ENCODE measurements at regions not wholly inside any gene's neighbourhood (a gene's known extent, or its start where the extent isn't known, plus 50 kb on each side); places are given as distances from the start of the nearest gene placed in this dataset.

- H3K27me3 Mint-ChIP-seq: peaks cover 29 to 33% of the 10 kb centered on the region in 2 donors
- no peaks in the 10 kb centered on the region for H3K36me3 Mint-ChIP-seq (ENCODE audit: insufficient read depth)
- no peaks in the 10 kb centered on the region for H3K9me3 Mint-ChIP-seq
- peak; percentile 26 to 47 (median 38) for DNase-seq
- ATAC-seq (replicated peaks): no peak
- H3K4me3 Mint-ChIP-seq: no peak overlapping the region
- H3K4me1 Mint-ChIP-seq (ENCODE audit: low read depth in 2 of 2): peaks cover 0 to 4% of the 10 kb centered on the region in 2 donors
- no peak overlapping the region for H3K27ac Mint-ChIP-seq
Observed at GRCh38 chr18:24726727-24727492, 266.5 kb downstream of the HRH4 start.

DNA sequence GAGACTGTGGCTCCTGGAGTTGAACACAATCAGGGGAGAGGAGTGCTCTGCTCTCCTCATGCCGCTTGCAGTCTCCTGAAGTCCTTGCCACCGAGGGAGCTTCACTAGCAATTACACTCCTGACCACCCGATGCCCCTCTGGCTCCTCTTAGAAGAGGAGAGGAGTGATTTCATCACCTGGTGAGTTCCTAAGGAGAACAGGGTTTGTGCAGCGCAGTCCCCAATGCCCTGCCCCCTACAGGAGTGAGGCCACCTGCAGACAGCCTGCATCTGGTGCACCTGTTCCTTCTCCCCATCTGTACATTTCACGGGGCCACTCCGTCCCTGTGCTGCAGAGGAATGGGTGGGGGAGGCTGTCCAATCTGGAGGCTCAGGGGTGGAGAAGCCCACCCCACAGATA, 267.2 kb downstream of the HRH4 start:
- Mint-ChIP-seq H3K36me3 (ENCODE audit: insufficient read depth) (no peaks in the 10 kb centered on the region), H3K9me3 (no peaks in the 10 kb centered on the region), H3K27ac (no peak overlapping the region), H3K4me1 (ENCODE audit: low read depth in 2 of 2) (peaks cover 0 to 4% of the 10 kb centered on the region in 2 donors), H3K4me3 (no peak overlapping the region), H3K27me3 (peaks cover 27 to 28% of the 10 kb centered on the region in 2 donors)
- DNase-seq (no peak), ATAC-seq (replicated peaks) (no peak)

- no peak for ATAC-seq (replicated peaks)
- H3K9me3 Mint-ChIP-seq: no peaks in the 10 kb centered on the region
- no peak overlapping the region for H3K4me3 Mint-ChIP-seq
- no peak overlapping the region for H3K27ac Mint-ChIP-seq
- H3K36me3 Mint-ChIP-seq (ENCODE audit: insufficient read depth): no peaks in the 10 kb centered on the region
- DNase-seq: no peak
- peaks cover 0 to 4% of the 10 kb centered on the region in 2 donors for H3K4me1 Mint-ChIP-seq (ENCODE audit: low read depth in 2 of 2)
- H3K27me3 Mint-ChIP-seq: peaks cover 17 to 19% of the 10 kb centered on the region in 2 donors
Observed at GRCh38 chr18:24731158-24731557, 270.7 kb downstream of the HRH4 start.

GRCh38 chr18:24731981-24732380, 271.5 kb downstream of the HRH4 start:
- Mint-ChIP-seq H3K4me3 (no peak overlapping the region), H3K4me1 (ENCODE audit: low read depth in 2 of 2) (no peaks in the 10 kb centered on the region), H3K27ac (no peak overlapping the region), H3K36me3 (ENCODE audit: insufficient read depth) (no peaks in the 10 kb centered on the region), H3K9me3 (no peaks in the 10 kb centered on the region), H3K27me3 (peaks cover 17 to 19% of the 10 kb centered on the region in 2 donors)
- ATAC-seq (replicated peaks) (no peak), DNase-seq (no peak)

- no peak overlapping the region for H3K27ac Mint-ChIP-seq
- H3K27me3 Mint-ChIP-seq: peaks cover 11 to 12% of the 10 kb centered on the region in 2 donors
- H3K4me3 Mint-ChIP-seq: no peak overlapping the region
- no peak for DNase-seq
- no peaks in the 10 kb centered on the region for H3K36me3 Mint-ChIP-seq (ENCODE audit: insufficient read depth)
- H3K9me3 Mint-ChIP-seq: no peaks in the 10 kb centered on the region
- ATAC-seq (replicated peaks): no peak
- no peaks in the 10 kb centered on the region for H3K4me1 Mint-ChIP-seq (ENCODE audit: low read depth in 2 of 2)
Observed at GRCh38 chr18:24734058-24734457, 273.6 kb downstream of the HRH4 start.

- ATAC-seq (replicated peaks): no peak
- Mint-ChIP-seq H3K36me3 (ENCODE audit: insufficient read depth) (no peaks in the 10 kb centered on the region), H3K9me3 (no peaks in the 10 kb centered on the region), H3K27me3 (no peaks in the 10 kb centered on the region), H3K4me1 (ENCODE audit: low read depth in 2 of 2) (no peaks in the 10 kb centered on the region), H3K27ac (no peak overlapping the region), H3K4me3 (no peak overlapping the region)
- no peak for DNase-seq
Observed at GRCh38 chr18:24735624-24736231, 275.3 kb downstream of the HRH4 start.

- H3K4me1 Mint-ChIP-seq (ENCODE audit: low read depth in 2 of 2): no peaks in the 10 kb centered on the region
- DNase-seq: no peak
- H3K27ac Mint-ChIP-seq: no peak overlapping the region
- H3K36me3 Mint-ChIP-seq (ENCODE audit: insufficient read depth): no peaks in the 10 kb centered on the region
- ATAC-seq (replicated peaks): no peak
- H3K4me3 Mint-ChIP-seq: no peak overlapping the region
- H3K27me3 Mint-ChIP-seq: no peaks in the 10 kb centered on the region
- no peaks in the 10 kb centered on the region for H3K9me3 Mint-ChIP-seq
Observed at GRCh38 chr18:24736662-24737330, 276.4 kb downstream of the HRH4 start.

DNA sequence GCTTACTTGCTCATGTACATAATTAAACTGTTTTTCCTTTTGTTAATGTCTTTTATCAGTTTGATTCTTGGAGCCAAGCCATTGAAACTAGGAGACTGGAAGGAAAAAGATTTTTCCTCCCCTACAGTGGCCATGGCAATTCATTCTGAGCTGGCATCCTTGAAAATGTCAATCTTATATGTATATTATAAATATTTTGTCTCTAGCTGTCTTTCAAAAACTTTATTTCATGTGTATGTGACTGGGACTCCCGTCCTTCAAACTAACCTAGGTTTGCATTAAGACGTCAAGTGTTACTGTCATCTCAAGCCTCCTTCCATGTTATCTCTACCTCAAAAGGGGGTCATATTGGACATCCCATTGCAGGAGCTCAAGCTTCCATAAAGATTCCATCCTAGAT, 280.4 kb downstream of the HRH4 start:
- no peaks in the 10 kb centered on the region for H3K9me3 Mint-ChIP-seq
- no peak for ATAC-seq (replicated peaks)
- no peak overlapping the region for H3K27ac Mint-ChIP-seq
- no peak for DNase-seq
- no peaks in the 10 kb centered on the region for H3K36me3 Mint-ChIP-seq (ENCODE audit: insufficient read depth)
- H3K4me1 Mint-ChIP-seq (ENCODE audit: low read depth in 2 of 2): no peaks in the 10 kb centered on the region
- no peaks in the 10 kb centered on the region for H3K27me3 Mint-ChIP-seq
- H3K4me3 Mint-ChIP-seq: no peak overlapping the region

- ATAC-seq (replicated peaks) (no peak), DNase-seq (no peak)
- no peak overlapping the region for H3K27ac Mint-ChIP-seq
- no peaks in the 10 kb centered on the region for H3K36me3 Mint-ChIP-seq (ENCODE audit: insufficient read depth)
- no peaks in the 10 kb centered on the region for H3K9me3 Mint-ChIP-seq
- no peak overlapping the region for H3K4me3 Mint-ChIP-seq
- no peaks in the 10 kb centered on the region for H3K27me3 Mint-ChIP-seq
- H3K4me1 Mint-ChIP-seq (ENCODE audit: low read depth in 2 of 2): no peaks in the 10 kb centered on the region
Observed at GRCh38 chr18:24741321-24741720, 280.9 kb downstream of the HRH4 start.

DNA sequence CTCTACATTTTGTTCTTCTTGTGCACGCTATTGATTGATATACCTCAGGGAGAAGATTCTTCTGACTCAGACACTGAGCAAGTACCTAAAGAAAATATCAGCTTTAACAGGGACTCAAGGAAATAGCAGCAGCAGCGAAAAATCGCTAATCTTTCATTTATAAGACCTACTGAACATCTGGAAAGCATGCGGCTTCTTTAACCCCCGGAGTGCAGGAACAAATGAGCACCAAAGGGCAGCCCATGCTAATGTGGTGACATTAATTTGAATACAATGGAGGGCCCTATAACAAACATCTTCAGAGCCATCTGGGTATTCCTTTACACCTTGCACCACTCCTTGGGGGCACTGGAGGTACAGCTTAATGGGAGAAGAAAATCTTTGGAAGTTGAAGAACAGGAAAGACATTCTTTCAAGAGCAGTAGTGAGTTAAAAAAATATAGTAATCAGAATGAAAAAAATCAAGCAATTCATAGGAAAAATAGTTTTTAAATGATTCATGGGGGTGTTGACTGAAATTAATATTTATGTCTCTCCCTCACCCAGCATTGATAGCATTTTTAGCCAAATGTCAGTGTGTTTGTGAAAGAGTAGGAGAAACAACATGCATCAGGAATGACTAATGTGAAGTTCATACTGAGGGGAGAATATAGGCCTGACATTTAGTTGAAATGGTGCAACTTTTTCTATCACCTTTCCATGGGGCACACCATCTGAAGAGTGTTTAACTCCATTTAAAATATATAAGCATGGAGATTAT, 281.7 kb downstream of the HRH4 start:
- Mint-ChIP-seq H3K27me3 (no peaks in the 10 kb centered on the region), H3K36me3 (ENCODE audit: insufficient read depth) (no peaks in the 10 kb centered on the region), H3K27ac (no peak overlapping the region), H3K4me1 (ENCODE audit: low read depth in 2 of 2) (no peaks in the 10 kb centered on the region), H3K9me3 (no peaks in the 10 kb centered on the region), H3K4me3 (no peak overlapping the region)
- DNase-seq (no peak), ATAC-seq (replicated peaks) (no peak)

DNA sequence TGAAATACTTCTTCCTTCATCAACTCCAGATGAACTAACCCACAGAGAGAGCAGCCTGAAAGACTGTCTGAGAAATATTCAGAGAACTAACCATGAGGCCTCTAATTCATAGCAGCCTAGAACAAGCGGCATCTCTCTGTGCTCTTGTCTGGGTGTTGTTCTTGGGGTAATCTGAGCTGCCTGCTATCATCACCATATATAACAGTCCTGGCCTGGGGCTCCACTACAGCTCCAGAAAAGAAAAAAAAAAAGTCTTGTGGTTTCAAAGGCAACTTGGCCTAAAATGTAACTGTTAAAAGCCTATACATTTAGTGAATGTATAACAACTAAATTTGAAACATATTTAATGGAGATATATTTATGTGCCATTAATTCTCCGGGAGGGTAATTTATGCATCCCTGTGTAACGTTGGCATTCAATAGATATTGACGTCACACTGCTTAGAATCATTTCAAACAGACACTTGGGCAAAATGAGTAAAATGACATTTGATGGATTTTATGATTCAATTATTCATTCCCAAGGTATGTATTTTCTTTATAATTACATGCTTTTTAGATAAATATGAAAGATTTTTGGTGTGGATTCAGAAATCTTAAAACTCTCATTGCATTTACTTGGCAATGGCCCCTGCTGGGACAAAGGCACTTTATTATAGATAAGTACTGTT, 294.3 kb downstream of the HRH4 start:
- ATAC-seq (replicated peaks) (no peak), DNase-seq (no peak)
- Mint-ChIP-seq H3K4me3 (no peak overlapping the region), H3K4me1 (ENCODE audit: low read depth in 2 of 2) (no peaks in the 10 kb centered on the region), H3K27ac (no peak overlapping the region), H3K27me3 (peaks cover 5 to 28% of the 10 kb centered on the region in 2 donors), H3K36me3 (ENCODE audit: insufficient read depth) (no peaks in the 10 kb centered on the region), H3K9me3 (no peaks in the 10 kb centered on the region)

DNA sequence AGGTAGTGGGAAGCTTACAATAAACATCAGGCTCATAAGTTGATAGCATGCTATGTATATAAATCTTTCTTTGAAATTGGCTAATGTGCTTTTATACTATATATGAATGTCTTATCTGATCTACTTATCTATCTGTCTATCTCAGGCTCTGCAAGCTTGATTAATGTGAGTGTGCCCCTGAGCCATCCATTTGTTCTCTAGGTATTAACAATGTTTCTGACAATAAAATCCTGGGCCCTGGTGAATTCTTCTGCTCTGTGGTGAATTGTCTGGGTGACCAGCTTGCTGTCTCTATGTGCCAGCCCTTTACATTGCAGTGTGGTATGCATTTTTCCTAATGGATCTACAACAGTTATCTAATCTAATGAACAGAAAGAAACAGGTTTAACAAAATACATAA, 295.9 kb downstream of the HRH4 start:
- no peak for DNase-seq
- Mint-ChIP-seq H3K9me3 (no peaks in the 10 kb centered on the region), H3K27ac (no peak overlapping the region), H3K4me1 (ENCODE audit: low read depth in 2 of 2) (no peaks in the 10 kb centered on the region), H3K27me3 (peaks cover 8 to 13% of the 10 kb centered on the region in 2 donors), H3K4me3 (no peak overlapping the region), H3K36me3 (ENCODE audit: insufficient read depth) (no peaks in the 10 kb centered on the region)
- ATAC-seq (replicated peaks): no peak

DNA sequence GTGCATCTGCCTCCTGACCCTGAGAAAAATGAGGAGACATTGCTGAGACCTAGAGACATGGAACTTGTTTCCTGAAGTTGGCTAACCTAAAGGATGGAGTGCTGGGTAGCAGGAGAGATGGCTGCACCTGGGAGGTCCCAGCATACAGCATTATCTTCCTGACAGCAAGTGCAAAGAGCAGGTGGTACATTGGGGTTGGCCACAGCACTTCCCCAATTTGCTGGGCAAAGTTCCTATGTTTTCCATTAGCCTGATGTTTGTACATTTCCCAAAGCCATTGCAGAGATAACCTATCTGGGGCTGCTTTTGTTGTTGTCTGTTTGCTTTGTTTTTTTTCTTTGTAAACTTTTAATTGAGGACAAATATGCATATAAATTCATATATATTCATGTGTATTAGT, 296.7 kb downstream of the HRH4 start:
- Mint-ChIP-seq H3K36me3 (ENCODE audit: insufficient read depth) (no peaks in the 10 kb centered on the region), H3K4me3 (no peak overlapping the region), H3K4me1 (ENCODE audit: low read depth in 2 of 2) (no peaks in the 10 kb centered on the region), H3K27me3 (peaks cover 11 to 12% of the 10 kb centered on the region in 2 donors), H3K27ac (no peak overlapping the region), H3K9me3 (no peaks in the 10 kb centered on the region)
- DNase-seq (no peak), ATAC-seq (replicated peaks) (no peak)
